HCT116 (cell line): ENCODE measurements at regions not wholly inside any gene's neighbourhood (a gene's known extent, or its start where the extent isn't known, plus 50 kb on each side); places are given as distances from the start of the nearest gene placed in this dataset.

ENCODE experiments used
- CBX3 ChIP-seq: IDR thresholded peaks from 2 replicates; pipeline ENCODE4 v1.6.1; 2012; ENCODE audit warnings: low read depth
- CTCF ChIP-seq, 3 experiments: fragments of 200-600 bp in 1 of 3; sonication (generic) in 1 of 3; IDR thresholded peaks in 2 of 3; conservative IDR thresholded peaks in 1 of 3; 2 replicates each; pipeline ENCODE4 v1.5.1; 2012 to 2017; ENCODE audit warnings: low read depth in 2 of 3, low read length in 2 of 3, antibody characterized with exemption in 1 of 3, borderline replicate concordance in 1 of 3, control low read depth in 1 of 3, mild to moderate bottlenecking in 1 of 3, mixed read lengths in 1 of 3, mixed run types in 1 of 3, moderate library complexity in 1 of 3; ENCODE audit not compliant: insufficient read depth in 1 of 3
- EGR1 ChIP-seq: IDR thresholded peaks from 2 replicates; pipeline ENCODE4 v1.6.1; 2012; ENCODE audit warnings: low read depth
- EZH2 ChIP-seq: fragments of 200-600 bp; sonication (generic); IDR thresholded peaks from 2 replicates; pipeline ENCODE4 v1.6.1; 2017; ENCODE audit warnings: antibody characterized with exemption, mixed run types
- EZH2phosphoT487 ChIP-seq: fragments of 200-600 bp; IDR thresholded peaks from 2 replicates; pipeline ENCODE4 v1.6.1; 2018; ENCODE audit warnings: antibody characterized with exemption, borderline replicate concordance
- POLR2A ChIP-seq: IDR thresholded peaks from 2 replicates; pipeline ENCODE4 v1.7.0; 2011; ENCODE audit warnings: borderline replicate concordance; ENCODE audit not compliant: insufficient read depth, insufficient read length; ENCODE audit errors: extremely low read depth
- RAD21 ChIP-seq: IDR thresholded peaks from 2 replicates; pipeline ENCODE4 v1.6.1; 2012; ENCODE audit warnings: low read depth, mild to moderate bottlenecking
- SIN3A ChIP-seq: IDR thresholded peaks from 2 replicates; pipeline ENCODE4 v1.6.1; 2012; ENCODE audit warnings: low read depth
- SRF ChIP-seq: IDR thresholded peaks from 2 replicates; pipeline ENCODE4 v1.6.1; 2012; ENCODE audit warnings: low read depth
- YY1 ChIP-seq: IDR thresholded peaks from 2 replicates; pipeline ENCODE4 v1.6.1; 2011; ENCODE audit warnings: low read length, low read depth, moderate library complexity, mild to moderate bottlenecking; ENCODE audit not compliant: insufficient replicate concordance; ENCODE audit errors: extremely low read depth
- ZFX ChIP-seq: fragments of 450-650 bp; IDR thresholded peaks from 2 replicates; pipeline ENCODE4 v1.6.1; 2017
- ZNF274 ChIP-seq: fragments of 200-500 bp; sonication (Bioruptor generic); IDR thresholded peaks from 2 replicates; pipeline ENCODE4 v1.6.1; 2014; ENCODE audit warnings: mild to moderate bottlenecking, low read depth, low read length, inconsistent platforms
- TF ChIP-seq, protein P1 (sequence below): IDR thresholded peaks from 2 replicates; pipeline ENCODE4 v1.6.1; 2012; ENCODE audit warnings: low read depth
- TF ChIP-seq, protein P2 (sequence below): IDR thresholded peaks from 2 replicates; pipeline ENCODE4 v1.6.1; 2012

GRCh38 chr10:120656107-120656506, 195.1 kb upstream of the WDR11 start:
- TF ChIP-seq, protein P1, sequence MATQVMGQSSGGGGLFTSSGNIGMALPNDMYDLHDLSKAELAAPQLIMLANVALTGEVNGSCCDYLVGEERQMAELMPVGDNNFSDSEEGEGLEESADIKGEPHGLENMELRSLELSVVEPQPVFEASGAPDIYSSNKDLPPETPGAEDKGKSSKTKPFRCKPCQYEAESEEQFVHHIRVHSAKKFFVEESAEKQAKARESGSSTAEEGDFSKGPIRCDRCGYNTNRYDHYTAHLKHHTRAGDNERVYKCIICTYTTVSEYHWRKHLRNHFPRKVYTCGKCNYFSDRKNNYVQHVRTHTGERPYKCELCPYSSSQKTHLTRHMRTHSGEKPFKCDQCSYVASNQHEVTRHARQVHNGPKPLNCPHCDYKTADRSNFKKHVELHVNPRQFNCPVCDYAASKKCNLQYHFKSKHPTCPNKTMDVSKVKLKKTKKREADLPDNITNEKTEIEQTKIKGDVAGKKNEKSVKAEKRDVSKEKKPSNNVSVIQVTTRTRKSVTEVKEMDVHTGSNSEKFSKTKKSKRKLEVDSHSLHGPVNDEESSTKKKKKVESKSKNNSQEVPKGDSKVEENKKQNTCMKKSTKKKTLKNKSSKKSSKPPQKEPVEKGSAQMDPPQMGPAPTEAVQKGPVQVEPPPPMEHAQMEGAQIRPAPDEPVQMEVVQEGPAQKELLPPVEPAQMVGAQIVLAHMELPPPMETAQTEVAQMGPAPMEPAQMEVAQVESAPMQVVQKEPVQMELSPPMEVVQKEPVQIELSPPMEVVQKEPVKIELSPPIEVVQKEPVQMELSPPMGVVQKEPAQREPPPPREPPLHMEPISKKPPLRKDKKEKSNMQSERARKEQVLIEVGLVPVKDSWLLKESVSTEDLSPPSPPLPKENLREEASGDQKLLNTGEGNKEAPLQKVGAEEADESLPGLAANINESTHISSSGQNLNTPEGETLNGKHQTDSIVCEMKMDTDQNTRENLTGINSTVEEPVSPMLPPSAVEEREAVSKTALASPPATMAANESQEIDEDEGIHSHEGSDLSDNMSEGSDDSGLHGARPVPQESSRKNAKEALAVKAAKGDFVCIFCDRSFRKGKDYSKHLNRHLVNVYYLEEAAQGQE = no peak
- TF ChIP-seq EGR1 (no peak), CTCF (IDR thresholded peaks at IDR 0.05 in 2 of 3, conservative IDR thresholded peaks at IDR 0.05 in 1 of 3; ENCODE audit: borderline replicate concordance in 1 of 3, insufficient read depth in 1 of 3, low read depth in 2 of 3, low read length in 2 of 3) (no peak), ZFX (no peak), CBX3 (no peak), EZH2phosphoT487 (no peak), ZNF274 (no peak), EZH2 (no peak), RAD21 (no peak), YY1 (no peak), POLR2A (no peak), SIN3A (no peak), SRF (no peak)
- TF ChIP-seq, protein P2, sequence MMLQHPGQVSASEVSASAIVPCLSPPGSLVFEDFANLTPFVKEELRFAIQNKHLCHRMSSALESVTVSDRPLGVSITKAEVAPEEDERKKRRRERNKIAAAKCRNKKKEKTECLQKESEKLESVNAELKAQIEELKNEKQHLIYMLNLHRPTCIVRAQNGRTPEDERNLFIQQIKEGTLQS = no peak
